GM12864 (cell line): ENCODE measurements at regions not wholly inside any gene's neighbourhood (a gene's known extent, or its start where the extent isn't known, plus 50 kb on each side); places are given as distances from the start of the nearest gene placed in this dataset.

Experiments
- DNase-seq: peaks from one replicate; pipeline ENCODE4 v3.0.0-alpha.2; 2011; ENCODE audit warnings: low read depth
- H3K4me3 ChIP-seq: 2 replicates; pipeline ENCODE4 v1.5.1; 2011; ENCODE audit warnings: mild to moderate bottlenecking, low read depth, low read length, control low read depth
- TF ChIP-seq, protein P1 (sequence below): IDR thresholded peaks from 2 replicates; pipeline ENCODE4 v1.5.1; 2011; ENCODE audit warnings: low read depth, mild to moderate bottlenecking, moderate library complexity, low read length, control low read depth, inconsistent platforms; ENCODE audit errors: missing control alignments

DNA sequence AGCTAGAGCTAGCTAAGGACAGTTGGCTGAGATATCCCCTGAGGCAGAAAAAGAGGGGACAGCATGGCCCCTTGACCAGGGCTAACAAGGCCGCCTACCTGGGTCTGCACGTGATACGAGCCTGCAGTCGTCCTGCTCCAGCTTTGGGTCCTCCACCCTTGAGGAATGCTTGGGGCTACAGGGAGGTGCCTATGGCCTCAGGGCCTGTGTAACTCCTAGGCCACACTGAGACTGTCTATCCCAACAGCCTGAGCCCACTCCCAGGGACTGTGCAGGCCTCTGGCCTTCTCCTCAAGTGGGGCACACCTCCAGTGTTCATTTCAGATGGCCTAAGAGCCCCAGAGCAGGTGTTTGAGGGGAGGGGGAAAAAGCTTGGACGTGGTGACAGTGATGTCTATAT lies 136.7 kb upstream of the SATB2 start:
- TF ChIP-seq, protein P1, sequence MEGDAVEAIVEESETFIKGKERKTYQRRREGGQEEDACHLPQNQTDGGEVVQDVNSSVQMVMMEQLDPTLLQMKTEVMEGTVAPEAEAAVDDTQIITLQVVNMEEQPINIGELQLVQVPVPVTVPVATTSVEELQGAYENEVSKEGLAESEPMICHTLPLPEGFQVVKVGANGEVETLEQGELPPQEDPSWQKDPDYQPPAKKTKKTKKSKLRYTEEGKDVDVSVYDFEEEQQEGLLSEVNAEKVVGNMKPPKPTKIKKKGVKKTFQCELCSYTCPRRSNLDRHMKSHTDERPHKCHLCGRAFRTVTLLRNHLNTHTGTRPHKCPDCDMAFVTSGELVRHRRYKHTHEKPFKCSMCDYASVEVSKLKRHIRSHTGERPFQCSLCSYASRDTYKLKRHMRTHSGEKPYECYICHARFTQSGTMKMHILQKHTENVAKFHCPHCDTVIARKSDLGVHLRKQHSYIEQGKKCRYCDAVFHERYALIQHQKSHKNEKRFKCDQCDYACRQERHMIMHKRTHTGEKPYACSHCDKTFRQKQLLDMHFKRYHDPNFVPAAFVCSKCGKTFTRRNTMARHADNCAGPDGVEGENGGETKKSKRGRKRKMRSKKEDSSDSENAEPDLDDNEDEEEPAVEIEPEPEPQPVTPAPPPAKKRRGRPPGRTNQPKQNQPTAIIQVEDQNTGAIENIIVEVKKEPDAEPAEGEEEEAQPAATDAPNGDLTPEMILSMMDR, result no peak
- no peak overlapping the region for H3K4me3 ChIP-seq
- DNase-seq, result no peak

DNA sequence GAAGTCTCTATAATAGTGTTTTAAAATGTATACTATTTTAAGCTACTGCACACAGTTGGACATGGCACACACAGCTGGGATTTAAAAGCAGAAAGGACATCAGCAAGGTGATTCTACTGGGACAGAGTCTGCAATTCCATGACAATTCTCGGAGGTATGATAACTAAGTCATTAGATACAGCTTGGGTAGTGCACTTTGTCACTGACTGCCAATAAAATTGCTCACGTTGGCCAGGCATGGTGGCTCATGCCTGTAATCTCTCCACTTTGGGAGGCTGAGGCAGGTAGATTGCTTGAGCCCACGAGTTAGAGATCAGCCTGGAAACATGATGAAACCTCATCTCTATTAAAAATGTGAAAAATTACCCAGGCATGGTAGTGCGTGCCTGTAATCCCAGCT lies 134.1 kb upstream of the SATB2 start:
- no peak overlapping the region for H3K4me3 ChIP-seq
- TF ChIP-seq, protein P1, result no peak
- no peak for DNase-seq

DNA sequence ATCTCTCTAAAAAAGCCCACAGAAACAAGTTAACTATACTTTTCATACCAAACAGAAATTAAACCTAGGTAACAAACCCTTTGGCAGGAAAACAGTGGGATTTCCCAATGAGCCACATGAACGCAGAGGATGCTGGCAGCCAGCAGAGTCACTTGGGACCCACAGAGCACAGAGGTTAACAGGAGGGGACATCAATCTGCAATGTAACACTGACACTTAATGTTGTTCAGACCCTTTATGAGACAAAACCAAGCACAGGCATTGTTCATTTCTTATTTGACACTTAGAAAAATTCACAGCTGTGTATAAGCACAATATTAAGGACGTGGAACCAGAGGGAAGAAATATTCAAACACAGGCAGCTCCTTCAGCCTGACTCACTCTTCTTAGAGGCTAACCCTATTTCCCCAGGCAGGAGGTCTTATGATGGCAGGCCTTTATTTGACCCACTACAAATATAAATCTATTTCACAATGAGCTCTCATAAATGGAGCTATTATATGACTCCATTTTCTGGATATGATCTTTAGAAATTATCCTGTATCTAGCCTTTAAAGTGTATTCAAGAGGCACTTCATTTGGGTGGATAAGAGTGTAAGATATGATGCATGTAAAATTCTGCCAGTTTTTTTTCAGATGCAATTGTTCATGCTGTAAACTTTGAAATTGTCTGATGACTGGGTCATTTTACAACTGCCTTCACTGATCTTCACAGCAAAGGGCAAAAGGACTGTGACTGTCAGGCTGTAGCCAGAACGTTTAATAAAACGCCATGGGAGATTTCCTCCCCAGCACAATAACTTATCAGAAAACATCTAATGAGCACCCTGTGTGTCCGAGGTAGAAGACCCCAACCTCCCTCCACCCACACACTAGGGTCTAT lies 132.8 kb upstream of the SATB2 start:
- no peak for DNase-seq
- TF ChIP-seq, protein P1, result no peak

DNA sequence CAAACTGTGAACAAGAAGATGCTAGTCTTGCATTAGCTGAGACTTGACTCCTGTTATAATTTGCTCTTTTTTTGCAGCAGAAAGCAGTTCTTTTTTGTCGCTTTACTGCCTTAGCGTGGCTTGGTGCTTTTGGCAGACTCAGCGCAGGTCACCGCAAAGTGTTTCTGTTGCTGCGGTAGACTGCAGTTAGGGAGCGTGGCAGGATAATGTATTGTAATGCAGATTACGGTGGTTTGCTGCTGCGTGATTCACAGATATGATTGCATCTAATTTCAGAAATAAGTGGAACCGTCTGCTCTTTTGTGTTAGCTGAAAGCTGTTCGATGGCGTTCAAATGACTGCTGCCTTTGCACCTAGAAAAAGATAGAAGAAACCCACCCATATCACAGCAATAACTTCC lies 131.6 kb upstream of the SATB2 start:
- no peak overlapping the region for H3K4me3 ChIP-seq
- TF ChIP-seq, protein P1, result no peak
- no peak for DNase-seq

More for the DNA sequence above, 132.8 kb upstream of the SATB2 start:
- H3K4me3 ChIP-seq, result no peak overlapping the region

DNA sequence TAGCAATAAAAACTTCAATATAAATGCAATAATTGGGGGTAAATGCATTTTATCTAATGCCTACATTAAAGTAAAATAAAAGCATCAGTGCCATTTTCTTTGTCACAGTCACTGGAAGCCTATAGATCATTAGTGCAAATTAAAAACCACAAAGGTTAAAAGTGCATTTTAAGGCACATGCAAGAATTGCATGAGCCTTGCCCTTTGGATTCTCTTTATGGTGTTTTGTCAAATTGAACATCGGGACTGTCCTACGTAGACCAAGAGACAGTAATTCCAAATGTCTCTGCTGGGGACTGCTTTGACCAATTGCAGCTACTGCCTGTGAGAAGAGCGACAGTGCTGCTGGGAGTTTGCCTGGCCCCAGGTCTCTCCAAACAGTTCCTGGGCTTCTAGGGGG lies 130.3 kb upstream of the SATB2 start:
- DNase-seq, result no peak
- no peak overlapping the region for H3K4me3 ChIP-seq
- TF ChIP-seq, protein P1, result no peak

DNA sequence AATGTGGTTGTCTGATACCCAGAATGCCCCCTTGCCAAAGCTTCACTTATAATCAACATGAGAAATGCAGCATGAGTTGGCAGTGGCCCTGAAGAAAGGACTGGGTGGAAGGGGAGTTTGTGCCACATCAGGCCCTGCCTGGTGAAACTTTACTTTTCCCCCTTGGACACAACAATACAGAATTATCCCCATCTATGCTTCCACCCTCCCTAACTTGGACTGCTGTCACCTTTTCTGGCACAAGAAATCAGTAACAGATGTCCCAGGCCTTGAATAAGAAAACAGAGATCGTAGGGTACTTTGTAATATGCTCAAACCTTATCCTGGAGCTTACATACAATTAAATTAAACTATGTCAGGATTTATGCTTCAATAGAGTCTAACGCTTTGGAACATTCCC lies 128.9 kb upstream of the SATB2 start:
- no peak overlapping the region for H3K4me3 ChIP-seq
- no peak for DNase-seq
- TF ChIP-seq, protein P1, result no peak

DNA sequence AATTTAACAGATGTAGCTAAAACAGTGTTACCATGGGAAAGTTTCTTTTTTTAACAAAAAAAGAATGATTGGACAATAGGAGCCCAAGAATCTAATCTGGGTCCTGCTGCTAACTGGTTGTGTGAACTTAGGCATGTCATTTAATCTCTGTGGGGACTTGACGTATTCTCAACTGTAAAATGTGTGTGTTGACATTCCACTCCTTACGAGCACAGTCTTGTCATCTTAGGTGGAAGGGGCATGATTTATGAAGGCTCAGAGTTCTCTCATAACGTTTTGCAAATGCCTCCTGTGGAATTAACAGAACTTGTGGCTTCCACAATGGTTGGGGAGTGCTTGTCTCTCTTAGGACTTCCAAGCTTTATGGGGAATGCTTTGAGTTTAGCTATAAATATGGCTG lies 125.9 kb upstream of the SATB2 start:
- no peak for DNase-seq
- TF ChIP-seq, protein P1, result no peak
- no peak overlapping the region for H3K4me3 ChIP-seq
